NCI-H2107 treated with DMSO at 0.1 percent for 48 hours (cell line): ENCODE measurements at regions not wholly inside any gene's neighbourhood (a gene's known extent, or its start where the extent isn't known, plus 50 kb on each side); places are given as distances from the start of the nearest gene placed in this dataset.

Experiments used
- DNase-seq: peaks from one replicate; lab custom pipeline; 2025; ENCODE audit not compliant: unreplicated experiment; lab: John Stamatoyannopoulos, UW

GRCh38 chr1:73662526-73662925, 535.5 kb downstream of the LRRIQ3 start:
- DNase-seq = no peak

DNA sequence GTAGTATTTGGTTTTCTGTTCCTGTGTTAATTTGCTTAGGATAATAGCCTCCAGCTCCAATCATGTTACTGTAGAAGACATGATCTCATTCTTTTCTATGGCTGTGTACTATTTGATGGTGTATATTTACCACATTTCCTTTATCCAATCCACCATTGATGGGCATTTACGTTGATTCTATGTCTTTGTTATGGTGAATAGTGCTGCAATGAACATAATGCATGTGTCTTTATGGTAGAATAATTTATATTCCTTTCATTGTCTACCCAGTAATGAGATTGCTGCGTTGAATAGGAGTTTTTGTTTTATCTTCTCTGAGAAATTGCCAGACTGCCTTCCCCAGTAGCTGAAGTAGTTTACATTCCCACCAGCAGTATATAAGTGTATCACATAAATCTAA, 538.8 kb downstream of the LRRIQ3 start:
- DNase-seq = no peak

DNA sequence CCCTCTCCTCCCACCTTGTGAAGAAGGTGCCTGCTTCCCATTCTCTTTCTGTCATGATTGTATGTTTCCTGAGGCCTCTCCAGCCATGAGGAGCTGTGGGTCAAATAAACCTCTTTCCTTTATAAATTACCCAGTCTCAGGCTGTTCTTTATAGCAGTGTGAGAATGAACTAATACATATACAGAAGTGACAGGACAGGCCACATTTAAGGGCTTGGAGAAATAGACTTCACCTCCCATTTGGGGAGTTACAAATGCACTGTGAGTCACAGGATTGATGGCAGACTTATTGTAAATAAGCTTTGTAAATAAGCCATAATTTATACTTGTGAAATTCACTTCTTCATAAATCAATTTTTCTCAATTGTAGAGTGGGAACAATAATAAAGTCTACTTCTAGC, 543.3 kb downstream of the LRRIQ3 start:
- DNase-seq = no peak

DNA sequence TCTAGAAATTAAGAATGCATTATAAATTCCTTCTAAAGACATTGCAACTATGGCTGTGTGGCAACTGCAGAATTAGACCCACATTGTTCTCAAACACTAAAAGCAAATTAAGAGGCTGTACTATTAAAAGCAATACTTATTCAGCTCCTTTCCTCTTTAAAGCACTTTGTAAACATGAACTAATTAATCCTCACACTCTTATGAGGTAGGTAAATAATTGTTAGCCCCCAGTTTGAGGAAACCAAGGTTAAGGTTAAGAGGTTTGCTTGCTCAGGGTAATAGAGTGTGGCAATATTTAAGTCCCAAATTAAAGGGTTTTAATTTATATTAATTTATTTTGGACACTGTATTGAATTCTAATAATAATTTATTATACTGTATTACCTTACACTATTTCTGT, 553.8 kb downstream of the LRRIQ3 start:
- DNase-seq = no peak

GRCh38 chr1:73639494-73639893, 558.5 kb downstream of the LRRIQ3 start:
- DNase-seq = no peak

- no peak for DNase-seq
Observed at GRCh38 chr1:73637264-73637663, 560.7 kb downstream of the LRRIQ3 start.

- no peak for DNase-seq
Observed at GRCh38 chr1:73635021-73635420, 563.0 kb downstream of the LRRIQ3 start.

GRCh38 chr1:73627723-73628122, 570.3 kb downstream of the LRRIQ3 start:
- no peak for DNase-seq

DNA sequence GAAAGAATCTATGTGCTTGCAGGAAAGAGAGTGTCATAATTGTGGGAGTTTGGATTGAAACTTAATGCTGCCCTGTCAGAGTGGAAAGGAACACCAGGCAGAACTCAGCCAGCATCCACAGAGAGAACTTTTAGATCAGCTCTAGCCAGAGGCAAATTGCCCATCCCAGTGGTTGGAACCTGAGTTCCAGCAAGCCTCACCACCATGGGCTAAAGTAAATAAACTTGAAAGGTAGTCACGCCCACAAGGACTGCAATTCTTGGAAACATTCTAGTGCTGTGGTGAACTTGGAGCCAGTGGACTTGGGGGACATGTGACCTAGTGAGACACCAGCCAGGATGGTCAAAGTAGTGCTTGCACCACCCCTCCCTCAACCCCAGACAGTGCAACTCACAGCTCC, 571.6 kb downstream of the LRRIQ3 start:
- no peak for DNase-seq

DNA sequence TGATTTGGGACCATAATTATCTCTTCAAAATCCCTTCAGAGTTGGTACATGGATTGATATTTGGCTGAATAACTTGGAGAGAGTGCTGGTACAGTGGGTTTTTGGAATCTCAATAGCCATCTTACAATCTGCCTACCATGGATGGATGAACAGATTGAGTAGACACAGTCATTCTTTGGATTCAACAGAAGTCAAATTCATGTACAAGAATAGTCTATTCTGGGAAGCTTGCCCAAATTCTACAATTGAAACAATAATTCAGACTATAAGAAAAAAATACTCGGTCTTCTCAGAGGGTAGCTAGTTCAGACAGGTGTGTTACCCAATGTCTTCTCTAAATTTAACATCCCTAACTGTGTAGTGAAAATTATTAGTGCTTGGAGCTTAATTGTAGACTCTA, 574.0 kb downstream of the LRRIQ3 start:
- DNase-seq = no peak

- DNase-seq = no peak
Observed at GRCh38 chr1:73617145-73617544, 580.8 kb downstream of the LRRIQ3 start.

DNA sequence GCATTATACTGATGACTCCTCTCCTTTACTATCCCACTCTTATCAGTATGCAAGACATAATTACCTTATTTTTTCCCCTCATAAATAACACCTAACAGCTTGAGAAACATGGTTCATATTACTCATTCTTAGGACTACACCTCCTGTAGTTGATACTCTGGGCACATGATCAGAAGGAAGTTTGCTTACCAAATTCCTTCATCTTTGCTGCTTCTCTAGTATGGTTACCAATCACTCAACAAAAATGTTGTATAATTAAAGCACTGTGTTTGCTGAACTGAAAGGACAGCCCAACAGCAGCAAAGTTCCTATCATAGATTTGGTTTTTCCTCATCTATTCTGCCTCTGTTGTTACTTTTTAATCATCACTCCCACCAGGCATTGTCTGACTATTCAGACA, 586.3 kb downstream of the LRRIQ3 start:
- DNase-seq = no peak

DNA sequence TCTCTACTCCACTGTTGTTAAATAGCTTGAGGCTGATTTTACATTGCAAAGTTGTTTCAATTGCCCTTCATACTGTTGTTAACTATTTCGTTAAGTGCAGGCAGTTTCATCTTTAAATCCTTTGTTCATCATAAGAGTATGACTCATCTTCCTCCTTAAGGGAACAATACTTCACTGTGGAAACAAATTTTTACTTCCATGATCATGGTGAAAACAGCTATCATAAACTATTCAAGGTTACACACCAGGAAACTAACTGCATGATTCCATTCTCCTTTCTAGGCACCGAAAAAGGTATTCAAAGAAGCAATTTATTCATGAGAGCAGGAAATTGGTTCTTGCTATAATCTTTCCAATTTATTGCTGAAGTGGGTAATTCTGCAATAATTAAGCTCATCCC, 593.2 kb downstream of the LRRIQ3 start:
- DNase-seq = no peak

DNA sequence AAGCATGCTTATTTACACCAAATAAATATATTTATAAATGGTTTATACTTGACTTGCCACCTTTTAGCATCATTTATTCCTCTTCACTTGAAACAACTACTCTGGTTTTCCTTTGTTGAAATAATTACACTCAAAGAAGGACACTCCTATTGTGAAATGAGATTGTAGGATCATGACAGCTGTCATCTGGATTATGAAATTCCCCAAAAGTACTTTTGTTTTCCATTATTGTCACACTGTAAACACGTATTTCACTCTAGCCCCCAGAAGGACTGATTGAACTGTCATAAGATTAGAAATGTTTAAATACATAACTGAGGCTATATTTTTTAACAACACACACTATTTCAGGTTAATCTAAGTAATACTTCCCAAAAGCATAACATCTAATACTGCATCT, 593.8 kb downstream of the LRRIQ3 start:
- no peak for DNase-seq

DNA sequence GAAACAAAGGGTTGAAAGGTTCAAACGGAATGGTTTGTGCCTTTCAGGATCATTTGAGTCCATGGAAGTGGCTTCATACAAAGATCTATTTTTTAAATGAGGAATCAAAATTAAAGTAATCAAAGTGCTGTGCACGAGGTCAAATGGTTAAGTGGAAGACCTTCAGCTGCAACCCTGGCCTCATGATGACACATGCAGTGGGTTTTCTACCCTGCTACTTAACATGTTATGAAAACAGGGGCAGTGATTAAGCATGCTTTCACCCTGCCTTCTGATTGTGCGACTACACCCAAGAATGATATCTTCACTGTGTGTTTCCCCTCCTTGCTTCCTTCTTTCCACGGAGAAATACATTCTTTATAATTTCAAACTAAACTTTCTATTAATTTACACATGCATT, 604.2 kb downstream of the LRRIQ3 start:
- DNase-seq = no peak

DNA sequence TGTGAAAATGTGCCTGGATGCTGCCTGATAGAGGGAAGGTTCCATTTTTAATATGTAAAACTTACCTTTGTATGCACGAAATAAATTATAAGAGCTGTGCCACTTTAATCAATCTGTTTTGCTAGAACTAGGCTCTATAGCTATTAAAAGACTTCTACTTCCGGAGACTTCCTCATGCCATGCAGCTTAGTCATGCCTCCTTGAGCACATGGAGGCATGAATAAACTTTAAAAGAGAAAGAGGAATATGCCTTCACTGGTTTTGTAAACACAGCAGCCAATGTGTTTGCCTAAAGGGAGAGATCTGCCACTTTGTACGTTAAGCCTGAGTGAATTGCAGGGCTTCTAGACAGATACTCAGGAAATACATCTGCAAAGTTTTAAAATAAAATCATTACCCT, 604.6 kb downstream of the LRRIQ3 start:
- no peak for DNase-seq

DNA sequence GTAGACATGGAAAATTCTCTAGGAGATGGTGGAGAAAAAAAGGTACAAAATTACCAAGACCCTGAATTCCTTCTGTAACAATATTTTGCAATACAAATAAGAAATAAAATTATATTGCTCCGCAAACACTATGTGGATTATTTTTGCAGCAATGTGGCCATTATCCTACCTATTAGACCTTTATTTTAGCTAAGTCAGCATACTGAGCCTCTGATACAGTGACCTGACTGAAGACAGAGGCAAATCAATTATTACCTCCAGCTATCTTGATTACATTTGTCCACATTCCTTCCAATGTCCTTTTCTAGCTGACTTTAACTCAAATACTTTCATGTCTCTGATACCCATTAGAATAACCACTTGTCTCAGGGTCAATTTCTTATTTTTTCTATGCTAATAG, 610.9 kb downstream of the LRRIQ3 start:
- no peak for DNase-seq

DNA sequence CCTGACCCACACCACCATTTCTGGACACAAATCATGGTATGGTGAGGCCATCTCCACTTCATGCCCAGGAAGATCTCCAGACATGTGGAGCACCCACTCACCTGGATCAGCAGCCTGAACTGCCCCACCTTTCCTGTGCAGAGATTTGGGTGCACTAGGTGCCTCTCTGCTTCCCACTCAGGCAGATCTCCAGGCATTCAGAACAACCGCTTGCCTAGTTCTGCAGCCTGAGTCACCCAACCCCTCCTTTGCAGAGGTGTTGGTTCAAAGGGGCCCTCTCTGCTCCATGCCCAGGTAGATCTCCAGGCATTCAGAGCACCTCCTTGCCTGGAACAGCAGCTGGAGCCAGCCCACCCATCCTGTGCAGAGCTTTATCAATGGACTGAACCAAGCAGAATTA, 620.8 kb downstream of the LRRIQ3 start:
- DNase-seq = no peak

GRCh38 chr1:73576083-73576482, 621.9 kb downstream of the LRRIQ3 start:
- DNase-seq = no peak

GRCh38 chr1:73564294-73564693, 633.7 kb downstream of the LRRIQ3 start:
- no peak for DNase-seq

- DNase-seq = no peak
Observed at GRCh38 chr1:73556270-73556669, 641.7 kb downstream of the LRRIQ3 start.

GRCh38 chr1:73537400-73537799, 660.6 kb downstream of the LRRIQ3 start:
- DNase-seq = no peak

- DNase-seq = no peak
Observed at GRCh38 chr1:73517603-73518191, 680.3 kb downstream of the LRRIQ3 start.

- no peak for DNase-seq
Observed at GRCh38 chr1:73516451-73516850, 681.5 kb downstream of the LRRIQ3 start.
